ENCODE measurements at regions not wholly inside any gene's neighbourhood (a gene's known extent, or its start where the extent isn't known, plus 50 kb on each side); places are given as distances from the start of the nearest gene placed in this dataset.

DNA sequence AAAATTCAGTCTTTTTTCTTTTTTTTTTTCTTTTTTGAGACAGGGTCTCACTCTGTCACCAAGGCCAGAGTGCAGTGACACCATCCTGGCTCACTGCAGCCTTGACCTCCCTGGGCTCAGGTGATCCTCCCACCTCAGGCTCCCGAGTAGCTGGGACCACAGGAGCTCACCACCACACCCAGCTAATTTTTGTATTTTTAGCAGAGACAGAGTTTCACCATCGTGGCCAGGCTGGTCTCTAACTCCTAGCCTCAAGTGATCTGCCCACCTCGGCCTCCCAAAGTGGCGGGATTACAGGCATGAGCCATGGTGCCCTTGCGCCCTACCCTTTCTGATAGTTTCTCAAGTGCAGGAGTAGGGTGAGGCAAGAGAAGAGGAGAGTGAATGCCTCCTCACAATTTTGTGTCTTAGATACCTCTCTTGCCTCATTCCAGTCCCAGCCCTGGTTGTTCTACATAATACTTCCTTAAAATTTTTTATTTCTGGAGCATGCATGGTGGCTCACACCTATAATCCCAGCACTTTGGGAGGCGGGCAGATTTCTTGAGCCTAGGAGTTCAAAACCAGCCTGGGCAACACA lies 68.2 kb upstream of the CAB39 start:
- TF ChIP-seq CTCF (IDR thresholded peaks at IDR 0.05; ENCODE audit: insufficient read depth, low read length) (no peak), POLR2AphosphoS5 (IDR thresholded peaks at IDR 0.05; ENCODE audit: low read depth) (no peak)
- TF ChIP-seq, protein P1, sequence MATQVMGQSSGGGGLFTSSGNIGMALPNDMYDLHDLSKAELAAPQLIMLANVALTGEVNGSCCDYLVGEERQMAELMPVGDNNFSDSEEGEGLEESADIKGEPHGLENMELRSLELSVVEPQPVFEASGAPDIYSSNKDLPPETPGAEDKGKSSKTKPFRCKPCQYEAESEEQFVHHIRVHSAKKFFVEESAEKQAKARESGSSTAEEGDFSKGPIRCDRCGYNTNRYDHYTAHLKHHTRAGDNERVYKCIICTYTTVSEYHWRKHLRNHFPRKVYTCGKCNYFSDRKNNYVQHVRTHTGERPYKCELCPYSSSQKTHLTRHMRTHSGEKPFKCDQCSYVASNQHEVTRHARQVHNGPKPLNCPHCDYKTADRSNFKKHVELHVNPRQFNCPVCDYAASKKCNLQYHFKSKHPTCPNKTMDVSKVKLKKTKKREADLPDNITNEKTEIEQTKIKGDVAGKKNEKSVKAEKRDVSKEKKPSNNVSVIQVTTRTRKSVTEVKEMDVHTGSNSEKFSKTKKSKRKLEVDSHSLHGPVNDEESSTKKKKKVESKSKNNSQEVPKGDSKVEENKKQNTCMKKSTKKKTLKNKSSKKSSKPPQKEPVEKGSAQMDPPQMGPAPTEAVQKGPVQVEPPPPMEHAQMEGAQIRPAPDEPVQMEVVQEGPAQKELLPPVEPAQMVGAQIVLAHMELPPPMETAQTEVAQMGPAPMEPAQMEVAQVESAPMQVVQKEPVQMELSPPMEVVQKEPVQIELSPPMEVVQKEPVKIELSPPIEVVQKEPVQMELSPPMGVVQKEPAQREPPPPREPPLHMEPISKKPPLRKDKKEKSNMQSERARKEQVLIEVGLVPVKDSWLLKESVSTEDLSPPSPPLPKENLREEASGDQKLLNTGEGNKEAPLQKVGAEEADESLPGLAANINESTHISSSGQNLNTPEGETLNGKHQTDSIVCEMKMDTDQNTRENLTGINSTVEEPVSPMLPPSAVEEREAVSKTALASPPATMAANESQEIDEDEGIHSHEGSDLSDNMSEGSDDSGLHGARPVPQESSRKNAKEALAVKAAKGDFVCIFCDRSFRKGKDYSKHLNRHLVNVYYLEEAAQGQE (IDR thresholded peaks at IDR 0.05; ENCODE audit: insufficient replicate concordance, low read depth), result no peak

Measured in HL-60 (cell line).